IPS-18a (cell line): ENCODE measurements at regions not wholly inside any gene's neighbourhood (a gene's known extent, or its start where the extent isn't known, plus 50 kb on each side); places are given as distances from the start of the nearest gene placed in this dataset.

Source experiments
- H3K27ac ChIP-seq: one replicate; pipeline ENCODE4 v1.5.1; 2013; ENCODE audit warnings: low read length
- H3K27me3 ChIP-seq: one replicate; pipeline ENCODE4 v1.6.1; 2013; ENCODE audit warnings: mild to moderate bottlenecking, low read length; ENCODE audit not compliant: control insufficient read depth, insufficient read depth
- H3K36me3 ChIP-seq: one replicate; pipeline ENCODE4 v1.6.1; 2013; ENCODE audit warnings: low read depth, low read length; ENCODE audit not compliant: control insufficient read depth
- H3K4me1 ChIP-seq: one replicate; pipeline ENCODE4 v1.6.1; 2013; ENCODE audit warnings: low read depth, low read length; ENCODE audit not compliant: control insufficient read depth
- H3K4me3 ChIP-seq: one replicate; pipeline ENCODE4 v1.5.1; 2013; ENCODE audit warnings: low read length
- H3K9ac ChIP-seq: one replicate; pipeline ENCODE4 v1.6.1; 2013; ENCODE audit warnings: mild to moderate bottlenecking, low read length, moderate library complexity
- H3K9me3 ChIP-seq: one replicate; pipeline ENCODE4 v1.6.1; 2013; ENCODE audit warnings: low read depth, low read length; ENCODE audit not compliant: control insufficient read depth

DNA sequence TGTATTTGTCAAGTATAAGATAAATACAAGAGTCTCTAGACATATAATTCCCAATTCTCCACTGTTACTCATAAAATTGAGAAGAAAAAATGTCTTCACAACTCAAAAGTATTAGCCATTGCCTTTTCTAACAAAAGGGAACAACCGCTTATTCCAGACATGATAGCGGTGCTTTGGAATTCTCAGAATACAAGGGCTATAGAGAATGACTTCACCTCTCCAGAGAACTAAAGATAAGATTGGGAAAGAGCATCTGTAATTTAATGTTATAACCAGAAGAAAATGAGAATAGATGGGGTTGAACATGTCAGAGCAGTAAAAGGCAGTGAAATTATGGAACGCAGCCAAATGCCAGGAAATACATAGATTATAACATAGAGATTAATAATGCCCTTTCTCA lies 730.8 kb downstream of the C6orf118 start:
- Histone ChIP-seq H3K27me3 (no peaks in the 10 kb centered on the region), H3K27ac (no peak overlapping the region), H3K9ac (no peak overlapping the region), H3K4me3 (no peak overlapping the region), H3K9me3 (peaks cover 42% of the 10 kb centered on the region), H3K36me3 (no peaks in the 10 kb centered on the region), H3K4me1 (no peaks in the 10 kb centered on the region)

DNA sequence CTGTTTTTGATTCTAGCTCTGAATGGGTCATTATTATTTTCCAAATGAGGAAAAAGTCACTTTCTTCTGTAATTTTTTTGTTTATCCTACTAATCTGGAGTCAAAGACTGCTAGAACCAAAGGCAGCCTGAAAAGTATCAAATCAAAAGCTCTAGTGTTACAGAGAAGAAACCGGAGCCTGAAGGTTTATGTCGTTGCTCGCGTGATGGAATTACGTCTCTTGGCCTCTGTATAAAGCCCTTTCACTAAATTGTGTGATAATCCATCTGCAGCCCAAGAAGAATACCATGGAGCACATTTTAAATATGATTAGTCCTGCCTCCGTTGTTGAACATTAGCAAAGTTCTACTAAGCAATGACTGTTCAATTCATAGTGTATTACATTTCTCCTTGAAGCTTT lies 738.6 kb downstream of the C6orf118 start:
- Histone ChIP-seq H3K36me3 (no peaks in the 10 kb centered on the region), H3K9me3 (peaks cover 13% of the 10 kb centered on the region), H3K9ac (no peak overlapping the region), H3K27ac (no peak overlapping the region), H3K4me1 (peaks cover 8% of the 10 kb centered on the region), H3K27me3 (no peaks in the 10 kb centered on the region), H3K4me3 (no peak overlapping the region)

DNA sequence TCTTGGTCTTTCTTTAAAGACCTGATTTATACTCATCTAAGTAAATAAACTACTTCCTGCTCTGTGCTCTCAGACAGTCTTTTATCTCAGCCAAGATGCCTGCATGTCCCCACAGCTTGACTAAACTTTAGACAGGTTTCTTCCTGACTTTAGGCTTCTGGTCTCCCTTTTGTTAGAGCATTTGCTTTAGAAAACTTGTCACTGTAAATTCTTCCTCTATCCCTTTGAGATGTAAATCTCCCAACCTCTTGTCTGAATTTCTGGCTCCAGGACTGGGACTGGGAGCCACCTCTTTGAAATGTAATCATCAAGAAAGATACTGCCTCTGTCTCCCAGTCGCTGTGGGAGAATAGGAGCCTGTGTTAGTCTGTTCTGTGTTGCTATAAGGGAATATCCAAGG lies 739.9 kb downstream of the C6orf118 start:
- Histone ChIP-seq H3K9ac (no peak overlapping the region), H3K36me3 (no peaks in the 10 kb centered on the region), H3K4me1 (peaks cover 8% of the 10 kb centered on the region), H3K27ac (no peak overlapping the region), H3K27me3 (no peaks in the 10 kb centered on the region), H3K4me3 (no peak overlapping the region), H3K9me3 (peaks cover 9% of the 10 kb centered on the region)

DNA sequence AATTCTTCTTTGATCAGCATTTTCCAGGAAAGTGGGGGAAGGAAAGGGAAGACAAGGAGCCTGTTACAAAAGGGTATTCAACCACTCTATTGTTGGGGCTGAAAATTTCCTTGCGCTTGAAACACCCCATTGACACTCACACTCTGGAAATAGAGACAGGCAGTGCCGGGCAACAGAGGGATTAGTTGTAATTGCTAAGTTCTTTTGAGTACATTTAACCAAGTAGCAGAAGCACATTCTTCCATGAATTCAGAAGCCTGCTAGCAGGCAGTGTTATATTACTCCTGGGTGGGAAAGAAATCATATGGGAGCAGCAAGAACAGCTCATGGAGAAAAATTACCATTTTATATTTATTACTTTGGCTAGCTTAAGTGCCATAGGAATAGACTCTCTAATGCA lies 745.5 kb downstream of the C6orf118 start:
- no peaks in the 10 kb centered on the region for H3K36me3 ChIP-seq

GRCh38 chr6:164561656-164562055 lies 747.7 kb downstream of the C6orf118 start:
- Histone ChIP-seq H3K36me3 (no peaks in the 10 kb centered on the region), H3K27ac (no peak overlapping the region), H3K27me3 (no peaks in the 10 kb centered on the region), H3K4me1 (no peaks in the 10 kb centered on the region), H3K9me3 (peaks cover 22% of the 10 kb centered on the region), H3K9ac (no peak overlapping the region), H3K4me3 (no peak overlapping the region)

More for the DNA sequence above, 745.5 kb downstream of the C6orf118 start:
- Histone ChIP-seq H3K4me1 (no peaks in the 10 kb centered on the region), H3K4me3 (no peak overlapping the region), H3K9me3 (peaks cover 22% of the 10 kb centered on the region), H3K27ac (no peak overlapping the region), H3K27me3 (no peaks in the 10 kb centered on the region), H3K9ac (no peak overlapping the region)

- H3K27ac ChIP-seq, result no peak overlapping the region
- no peaks in the 10 kb centered on the region for H3K4me1 ChIP-seq
- no peaks in the 10 kb centered on the region for H3K27me3 ChIP-seq
- H3K4me3 ChIP-seq, result no peak overlapping the region
- no peak overlapping the region for H3K9ac ChIP-seq
- no peaks in the 10 kb centered on the region for H3K9me3 ChIP-seq
- no peaks in the 10 kb centered on the region for H3K36me3 ChIP-seq
Measured at GRCh38 chr6:164554700-164555476, 754.5 kb downstream of the C6orf118 start.

- Histone ChIP-seq H3K4me1 (no peaks in the 10 kb centered on the region), H3K4me3 (no peak overlapping the region), H3K36me3 (no peaks in the 10 kb centered on the region), H3K27me3 (no peaks in the 10 kb centered on the region), H3K9ac (no peak overlapping the region), H3K9me3 (no peaks in the 10 kb centered on the region), H3K27ac (no peak overlapping the region)
Measured at GRCh38 chr6:164554226-164554625, 755.2 kb downstream of the C6orf118 start.

DNA sequence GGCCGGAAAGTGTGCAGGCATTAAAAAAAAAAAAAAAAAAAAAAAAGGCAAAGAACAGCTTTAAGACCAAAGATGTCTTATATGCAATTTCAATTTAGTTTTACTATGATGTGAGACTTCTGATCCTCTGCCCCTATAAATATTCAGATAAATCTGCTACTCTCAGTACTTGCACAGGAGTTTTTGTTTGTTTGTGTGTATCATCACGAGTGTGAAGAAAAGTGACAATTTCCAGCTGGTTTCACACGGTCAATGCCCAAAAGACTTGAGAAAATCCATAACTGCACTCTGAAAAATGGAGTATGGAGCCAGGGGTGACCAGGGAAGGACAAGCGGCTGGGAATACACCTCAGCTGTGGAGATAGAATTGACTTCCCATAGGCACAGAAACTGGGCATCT lies 757.7 kb downstream of the C6orf118 start:
- Histone ChIP-seq H3K27ac (no peak overlapping the region), H3K27me3 (no peaks in the 10 kb centered on the region), H3K4me1 (no peaks in the 10 kb centered on the region), H3K9ac (no peak overlapping the region), H3K9me3 (no peaks in the 10 kb centered on the region), H3K36me3 (no peaks in the 10 kb centered on the region), H3K4me3 (no peak overlapping the region)

DNA sequence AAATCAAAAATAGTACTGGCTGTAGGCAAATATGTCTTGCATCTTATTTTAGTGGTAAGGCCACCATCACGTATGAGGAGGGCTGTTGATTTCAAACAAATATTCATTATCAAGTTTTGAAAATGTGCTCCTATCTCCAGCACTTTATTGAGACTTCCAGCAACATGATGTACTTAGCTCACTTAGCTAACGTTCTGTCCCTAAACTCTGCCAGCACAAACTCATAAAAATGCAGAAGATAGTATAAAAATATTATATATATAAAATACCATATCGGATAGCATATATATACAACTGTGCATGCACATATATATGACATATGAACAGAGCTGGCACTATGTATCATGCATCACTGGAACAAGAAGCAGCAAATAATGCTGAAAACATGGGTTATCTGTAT lies 762.3 kb downstream of the C6orf118 start:
- H3K36me3 ChIP-seq, result no peaks in the 10 kb centered on the region
- no peaks in the 10 kb centered on the region for H3K9me3 ChIP-seq
- H3K4me3 ChIP-seq, result no peak overlapping the region
- no peak overlapping the region for H3K9ac ChIP-seq
- H3K27me3 ChIP-seq, result no peaks in the 10 kb centered on the region
- no peak overlapping the region for H3K27ac ChIP-seq
- no peaks in the 10 kb centered on the region for H3K4me1 ChIP-seq

DNA sequence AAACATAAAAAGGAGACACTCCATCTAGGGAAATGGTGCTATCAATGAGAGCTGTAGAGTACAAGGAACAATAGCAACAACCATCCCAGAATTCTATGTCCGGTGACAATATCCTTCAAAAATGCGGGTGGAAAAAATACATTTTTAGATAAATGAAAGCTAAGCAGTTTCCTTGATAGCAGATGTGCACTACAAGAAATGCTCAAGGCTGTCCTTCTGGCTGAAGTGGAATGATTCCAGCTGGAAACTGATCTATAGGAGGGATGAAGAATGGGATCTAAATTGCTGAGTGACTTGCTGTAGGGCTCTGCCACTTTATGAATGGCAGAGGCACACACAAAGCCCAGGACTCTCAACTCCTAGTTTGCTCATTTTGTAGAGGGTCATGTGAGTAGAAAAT lies 763.1 kb downstream of the C6orf118 start:
- no peak overlapping the region for H3K9ac ChIP-seq
- no peak overlapping the region for H3K27ac ChIP-seq
- no peak overlapping the region for H3K4me3 ChIP-seq
- no peaks in the 10 kb centered on the region for H3K4me1 ChIP-seq
- H3K9me3 ChIP-seq, result no peaks in the 10 kb centered on the region
- no peaks in the 10 kb centered on the region for H3K27me3 ChIP-seq
- H3K36me3 ChIP-seq, result no peaks in the 10 kb centered on the region

- Histone ChIP-seq H3K9me3 (no peaks in the 10 kb centered on the region), H3K27me3 (no peaks in the 10 kb centered on the region), H3K9ac (no peak overlapping the region), H3K4me1 (peaks cover 6% of the 10 kb centered on the region), H3K27ac (no peak overlapping the region), H3K4me3 (no peak overlapping the region), H3K36me3 (no peaks in the 10 kb centered on the region)
Measured at GRCh38 chr6:164534070-164534766, 775.2 kb downstream of the C6orf118 start.

DNA sequence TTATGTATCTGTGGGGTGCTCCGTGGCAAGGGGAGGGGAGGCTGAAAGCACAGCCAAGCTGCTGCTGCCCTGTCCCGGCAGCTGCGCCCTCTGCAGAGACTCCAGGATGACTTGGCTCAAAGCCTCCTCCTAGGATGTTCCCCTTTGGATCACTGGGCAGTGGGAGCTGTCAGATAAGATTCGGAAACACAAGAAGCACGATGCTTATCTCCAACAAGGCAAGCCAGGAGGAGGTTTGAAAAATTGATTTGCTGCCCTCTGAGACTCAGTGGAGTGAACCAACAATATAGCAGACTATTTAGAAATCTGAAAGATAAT lies 776.4 kb downstream of the C6orf118 start:
- Histone ChIP-seq H3K9me3 (no peaks in the 10 kb centered on the region), H3K9ac (no peak overlapping the region), H3K27ac (no peak overlapping the region)

More for the DNA sequence above, 776.4 kb downstream of the C6orf118 start:
- Histone ChIP-seq H3K4me1 (peaks cover 6% of the 10 kb centered on the region), H3K4me3 (no peak overlapping the region), H3K27me3 (no peaks in the 10 kb centered on the region), H3K36me3 (no peaks in the 10 kb centered on the region)
